Thymus (tissue), 11 donors: ENCODE measurements at regions not wholly inside any gene's neighbourhood (a gene's known extent, or its start where the extent isn't known, plus 50 kb on each side); places are given as distances from the start of the nearest gene placed in this dataset.

Source experiments
- DNase-seq, 9 donors: peaks; one replicate each; pipeline ENCODE4 v3.0.0-alpha.2; 2013; ENCODE audit warnings: low spot score in 9 of 9, low read depth in 6 of 9, missing footprints in 1 of 9
- H3K27ac ChIP-seq, 2 donors: one replicate each; pipeline ENCODE4 v1.5.1; 2013; ENCODE audit warnings: control low read depth in 1 of 2, low read depth in 1 of 2, low read length in 1 of 2, mild to moderate bottlenecking in 1 of 2, moderate library complexity in 1 of 2
- H3K27me3 ChIP-seq, 2 donors: one replicate each; pipeline ENCODE4 v1.5.1; 2013; ENCODE audit warnings: low read length in 1 of 2; ENCODE audit not compliant: control insufficient read depth in 2 of 2, insufficient read depth in 1 of 2
- H3K36me3 ChIP-seq, 2 donors: one replicate each; pipeline ENCODE4 v1.5.1; 2013; ENCODE audit warnings: low read length in 1 of 2, mild to moderate bottlenecking in 1 of 2, moderate library complexity in 1 of 2; ENCODE audit not compliant: control insufficient read depth in 2 of 2, insufficient read depth in 2 of 2
- H3K4me1 ChIP-seq, 2 donors: one replicate each; pipeline ENCODE4 v1.5.1; 2013; ENCODE audit warnings: low read length in 2 of 2; ENCODE audit not compliant: control insufficient read depth in 2 of 2, insufficient read depth in 2 of 2
- H3K4me3 ChIP-seq, 2 donors: one replicate each; pipeline ENCODE4 v1.5.1; 2013; ENCODE audit warnings: low read length in 2 of 2, control low read depth in 1 of 2, mild to moderate bottlenecking in 1 of 2
- H3K9me3 ChIP-seq, 2 donors: one replicate each; pipeline ENCODE4 v1.5.1; 2013; ENCODE audit warnings: low read length in 1 of 2, mild to moderate bottlenecking in 1 of 2; ENCODE audit not compliant: control insufficient read depth in 2 of 2, insufficient read depth in 1 of 2
- WGBS: extraction: QIAGEN DNeasy Blood & Tissue Kit; methylation state at CpG from one replicate; pipeline ENCODE4 v1.1.7; 2013; 5-methylcytosine and 5-hydroxymethylcytosine counted together
- donor health status: healthy.

- Histone ChIP-seq H3K36me3 (no peaks in the 10 kb centered on the region), H3K9me3 (peaks cover 0 to 6% of the 10 kb centered on the region in 2 donors), H3K4me1 (no peaks in the 10 kb centered on the region), H3K27me3 (no peaks in the 10 kb centered on the region), H3K4me3 (no peak overlapping the region), H3K27ac (no peak overlapping the region)
- WGBS: 85% methylated on average over 3 of the region's 3 CpGs
- no peak for DNase-seq
Observed at GRCh38 chr10:85284778-85285770, 956.7 kb downstream of the CCSER2 start.

- WGBS: 91% methylated on average over 3 of the region's 3 CpGs
- no peaks in the 10 kb centered on the region for H3K36me3 ChIP-seq
- no peak overlapping the region for H3K4me3 ChIP-seq
- H3K4me1 ChIP-seq: no peaks in the 10 kb centered on the region
- H3K9me3 ChIP-seq: no peaks in the 10 kb centered on the region
- DNase-seq: no peak
- H3K27me3 ChIP-seq: no peaks in the 10 kb centered on the region
- no peak overlapping the region for H3K27ac ChIP-seq
Observed at GRCh38 chr10:85293483-85293882, 965.1 kb downstream of the CCSER2 start.

- 77% methylated on average over 2 of the region's 2 CpGs for WGBS
- Histone ChIP-seq H3K4me3 (no peak overlapping the region), H3K9me3 (no peaks in the 10 kb centered on the region), H3K4me1 (no peaks in the 10 kb centered on the region), H3K27me3 (no peaks in the 10 kb centered on the region), H3K36me3 (no peaks in the 10 kb centered on the region), H3K27ac (no peak overlapping the region)
- DNase-seq: no peak
Observed at GRCh38 chr10:85311613-85312337, 983.4 kb downstream of the CCSER2 start.

- DNase-seq: no peak
- no peaks in the 10 kb centered on the region for H3K4me1 ChIP-seq
- no peaks in the 10 kb centered on the region for H3K36me3 ChIP-seq
- no peak overlapping the region for H3K27ac ChIP-seq
- no peaks in the 10 kb centered on the region for H3K27me3 ChIP-seq
- 94% methylated on average over 4 of the region's 4 CpGs for WGBS
- H3K9me3 ChIP-seq: no peaks in the 10 kb centered on the region
- no peak overlapping the region for H3K4me3 ChIP-seq
Observed at GRCh38 chr10:85315657-85316056, 987.3 kb downstream of the CCSER2 start.

- no peaks in the 10 kb centered on the region for H3K27me3 ChIP-seq
- no peak overlapping the region for H3K4me3 ChIP-seq
- H3K36me3 ChIP-seq: no peaks in the 10 kb centered on the region
- H3K4me1 ChIP-seq: no peaks in the 10 kb centered on the region
- WGBS: 96% methylated on average over 4 of the region's 4 CpGs
- no peak overlapping the region for H3K27ac ChIP-seq
- no peaks in the 10 kb centered on the region for H3K9me3 ChIP-seq
- DNase-seq: no peak
Observed at GRCh38 chr10:85316276-85316675, 987.9 kb downstream of the CCSER2 start.

- no peaks in the 10 kb centered on the region for H3K27me3 ChIP-seq
- no peaks in the 10 kb centered on the region for H3K4me1 ChIP-seq
- no peak for DNase-seq
- no peak overlapping the region for H3K27ac ChIP-seq
- no peak overlapping the region for H3K4me3 ChIP-seq
- H3K36me3 ChIP-seq: no peaks in the 10 kb centered on the region
- WGBS: 79% methylated on average over 2 of the region's 2 CpGs
- no peaks in the 10 kb centered on the region for H3K9me3 ChIP-seq
Observed at GRCh38 chr10:85317827-85318226, 989.4 kb downstream of the CCSER2 start.

- WGBS: 84% methylated on average over 9 of the region's 9 CpGs
- Histone ChIP-seq H3K27ac (no peak overlapping the region), H3K4me3 (no peak overlapping the region), H3K9me3 (no peaks in the 10 kb centered on the region), H3K36me3 (no peaks in the 10 kb centered on the region), H3K4me1 (no peaks in the 10 kb centered on the region), H3K27me3 (no peaks in the 10 kb centered on the region)
- no peak for DNase-seq
Observed at GRCh38 chr10:85318809-85319807, 990.7 kb downstream of the CCSER2 start.

- Histone ChIP-seq H3K4me1 (no peaks in the 10 kb centered on the region), H3K27me3 (no peaks in the 10 kb centered on the region), H3K4me3 (no peak overlapping the region), H3K9me3 (no peaks in the 10 kb centered on the region), H3K36me3 (no peaks in the 10 kb centered on the region), H3K27ac (no peak overlapping the region)
- DNase-seq: no peak
- 91% methylated on average over 3 of the region's 3 CpGs for WGBS
Observed at GRCh38 chr10:85319826-85320225, 991.4 kb downstream of the CCSER2 start.
